Coronary artery (tissue), 2 donors: ENCODE measurements at regions not wholly inside any gene's neighbourhood (a gene's known extent, or its start where the extent isn't known, plus 50 kb on each side); places are given as distances from the start of the nearest gene placed in this dataset.

Experiments
- DNase-seq: peaks from one replicate; pipeline ENCODE4 v3.0.0-alpha.2; 2017; ENCODE audit warnings: low spot score
- H3K27ac ChIP-seq, 2 donors: fragments of 200-600 bp; sonication (generic); one replicate each; pipeline ENCODE4 v1.5.1; 2016 to 2019
- H3K4me3 ChIP-seq: fragments of 200-600 bp; sonication (generic); 2 replicates; pipeline ENCODE4 v1.5.1; 2016; ENCODE audit warnings: mild to moderate bottlenecking, moderate library complexity
- TF ChIP-seq, protein P1 (sequence below): fragments of 200-600 bp; sonication (generic); IDR thresholded peaks from one replicate; pipeline ENCODE4 v1.5.1; 2019; ENCODE audit warnings: antibody characterized with exemption

DNA sequence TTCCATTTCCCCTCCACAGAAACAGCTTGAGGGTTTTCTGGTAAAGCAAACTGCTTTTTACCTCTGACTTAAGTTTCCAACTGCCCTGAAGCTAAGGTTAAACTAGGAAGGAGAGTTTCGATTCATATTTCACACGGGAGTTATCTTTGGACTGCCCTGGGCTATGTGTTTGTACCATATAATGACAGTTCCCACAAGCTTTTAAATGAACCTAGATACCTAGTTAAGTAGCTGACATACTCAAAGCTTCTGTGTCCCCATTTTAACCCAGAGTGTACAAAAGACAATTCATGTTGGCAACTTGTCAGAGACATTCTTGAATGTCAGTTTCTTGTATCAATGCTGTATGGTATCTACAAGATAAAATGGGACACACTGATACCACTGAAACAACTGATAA lies 1296.6 kb upstream of the IGFBP7 start:
- no peak for DNase-seq
- Histone ChIP-seq H3K4me3 (no peak overlapping the region), H3K27ac (no peak overlapping the region)
- TF ChIP-seq, protein P1, sequence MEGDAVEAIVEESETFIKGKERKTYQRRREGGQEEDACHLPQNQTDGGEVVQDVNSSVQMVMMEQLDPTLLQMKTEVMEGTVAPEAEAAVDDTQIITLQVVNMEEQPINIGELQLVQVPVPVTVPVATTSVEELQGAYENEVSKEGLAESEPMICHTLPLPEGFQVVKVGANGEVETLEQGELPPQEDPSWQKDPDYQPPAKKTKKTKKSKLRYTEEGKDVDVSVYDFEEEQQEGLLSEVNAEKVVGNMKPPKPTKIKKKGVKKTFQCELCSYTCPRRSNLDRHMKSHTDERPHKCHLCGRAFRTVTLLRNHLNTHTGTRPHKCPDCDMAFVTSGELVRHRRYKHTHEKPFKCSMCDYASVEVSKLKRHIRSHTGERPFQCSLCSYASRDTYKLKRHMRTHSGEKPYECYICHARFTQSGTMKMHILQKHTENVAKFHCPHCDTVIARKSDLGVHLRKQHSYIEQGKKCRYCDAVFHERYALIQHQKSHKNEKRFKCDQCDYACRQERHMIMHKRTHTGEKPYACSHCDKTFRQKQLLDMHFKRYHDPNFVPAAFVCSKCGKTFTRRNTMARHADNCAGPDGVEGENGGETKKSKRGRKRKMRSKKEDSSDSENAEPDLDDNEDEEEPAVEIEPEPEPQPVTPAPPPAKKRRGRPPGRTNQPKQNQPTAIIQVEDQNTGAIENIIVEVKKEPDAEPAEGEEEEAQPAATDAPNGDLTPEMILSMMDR: no peak

DNA sequence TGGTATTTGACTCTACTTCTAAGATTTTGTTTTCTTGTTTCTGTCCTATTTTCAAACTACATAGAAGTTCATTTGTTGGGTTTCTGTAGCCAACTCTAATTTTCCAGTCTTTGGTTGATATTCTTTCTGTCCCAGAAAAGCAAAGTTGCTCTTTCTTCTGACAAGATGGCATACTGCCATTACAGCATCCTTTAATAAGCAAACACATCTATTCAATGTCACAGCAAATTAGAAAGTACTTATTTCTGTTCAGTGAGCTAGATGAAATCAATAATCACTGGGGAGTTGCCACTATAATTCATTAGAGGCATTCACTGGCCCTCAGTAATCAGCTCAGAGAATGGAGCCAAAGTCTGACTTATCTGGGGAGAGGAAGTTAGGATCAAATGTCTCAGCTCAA lies 1258.0 kb upstream of the IGFBP7 start:
- Histone ChIP-seq H3K27ac (no peak overlapping the region), H3K4me3 (no peak overlapping the region)
- no peak for DNase-seq
- TF ChIP-seq, protein P1: no peak

DNA sequence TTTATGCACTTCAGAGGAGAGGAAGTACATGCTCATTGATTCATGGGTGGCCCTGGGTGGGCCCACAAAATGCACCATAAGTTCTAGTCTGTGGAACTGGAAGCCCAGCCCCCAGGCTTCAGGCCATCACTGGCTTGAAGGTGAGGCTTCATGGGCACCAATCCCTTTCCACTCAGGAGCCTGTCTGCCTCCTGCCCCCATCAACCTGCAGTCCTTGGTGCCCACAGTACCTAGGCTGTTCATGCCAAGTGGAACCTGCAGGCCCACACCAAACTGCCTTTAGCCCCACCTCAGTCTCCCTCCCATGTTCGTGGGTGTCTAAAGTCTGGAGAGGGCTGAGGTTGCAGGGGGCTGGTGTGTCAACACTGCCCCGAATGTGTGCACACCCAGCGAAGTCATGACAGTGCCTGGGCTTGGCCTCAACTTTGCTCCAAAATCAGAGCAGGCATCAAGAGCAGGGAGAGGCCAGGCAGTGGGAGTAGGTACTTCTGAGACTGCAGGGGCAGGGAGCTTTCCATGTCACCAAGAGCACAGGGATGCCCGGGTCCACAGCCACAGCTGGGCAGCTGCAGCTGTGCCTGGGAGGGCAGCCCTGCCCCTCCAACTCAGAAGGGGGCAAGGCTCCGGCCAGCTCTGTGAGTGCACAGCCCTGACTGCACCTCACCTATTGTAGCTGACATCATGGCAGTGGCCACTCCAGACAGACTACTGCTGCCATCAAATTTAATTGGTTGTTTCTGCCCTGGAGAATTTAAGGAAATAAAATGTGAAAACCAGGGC lies 1250.4 kb upstream of the IGFBP7 start:
- H3K27ac ChIP-seq: no peak overlapping the region
- no peak overlapping the region for H3K4me3 ChIP-seq
- TF ChIP-seq, protein P1: no peak
- DNase-seq: no peak

DNA sequence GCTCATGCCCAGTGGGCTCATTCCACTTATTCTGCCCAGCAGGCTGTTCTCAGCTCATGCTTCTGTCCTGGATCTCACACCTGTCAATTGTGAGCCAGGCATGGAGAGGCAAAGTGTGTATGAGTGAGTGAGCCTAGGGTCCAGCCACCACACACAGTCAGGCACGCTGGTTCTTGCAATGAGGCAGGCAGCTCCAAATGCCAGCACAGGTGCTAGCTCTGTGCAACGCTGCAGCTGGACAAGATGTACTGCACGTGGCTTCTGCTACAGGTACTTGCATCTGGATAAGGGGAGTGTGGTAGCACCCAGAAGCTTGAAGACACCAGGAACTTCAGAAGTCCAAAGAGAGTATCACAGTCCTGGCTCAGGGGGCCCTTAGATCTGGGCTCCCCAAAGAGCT lies 1249.4 kb upstream of the IGFBP7 start:
- Histone ChIP-seq H3K4me3 (no peak overlapping the region), H3K27ac (no peak overlapping the region)
- TF ChIP-seq, protein P1: no peak
- DNase-seq: no peak

DNA sequence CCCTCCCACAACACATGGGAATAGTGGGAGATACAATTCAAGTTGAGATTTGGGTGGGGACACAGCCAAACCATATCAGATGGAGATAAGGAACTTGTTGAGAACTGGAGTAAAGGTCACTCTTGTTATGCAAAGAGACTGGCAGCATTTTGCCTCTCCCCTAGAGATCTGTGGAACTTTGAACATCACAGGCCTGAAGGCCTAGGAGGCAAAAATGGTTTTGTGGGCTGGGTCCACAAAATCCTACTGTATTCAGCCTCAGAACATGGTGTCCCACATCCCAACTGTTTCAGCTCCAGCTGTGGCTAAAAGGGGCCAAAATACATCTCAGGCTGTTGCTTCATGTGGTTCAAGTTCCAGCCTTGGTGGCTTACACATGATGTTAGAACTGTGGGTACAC lies 1247.8 kb upstream of the IGFBP7 start:
- TF ChIP-seq, protein P1: no peak
- Histone ChIP-seq H3K4me3 (no peak overlapping the region), H3K27ac (no peak overlapping the region)
- DNase-seq: no peak

DNA sequence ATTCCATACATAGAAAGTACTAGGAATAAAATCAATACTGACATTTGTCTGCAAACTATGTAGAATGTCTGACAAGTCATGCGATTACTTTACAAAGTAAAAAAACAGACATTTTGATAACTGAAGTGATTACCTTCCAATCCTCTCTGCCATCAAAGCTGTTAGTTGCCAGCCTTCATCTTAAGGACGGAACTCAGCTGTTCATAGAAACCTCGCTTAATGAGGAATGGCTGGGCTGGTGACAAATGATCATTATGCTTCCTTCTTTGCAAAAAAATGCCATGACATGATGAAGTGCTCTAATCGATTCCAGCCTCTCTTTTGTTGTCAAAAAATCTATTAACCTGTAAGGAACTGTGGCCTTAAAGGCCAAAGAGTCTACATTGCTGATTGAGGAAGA lies 1214.9 kb upstream of the IGFBP7 start:
- Histone ChIP-seq H3K27ac (no peak overlapping the region), H3K4me3 (no peak overlapping the region)
- TF ChIP-seq, protein P1: no peak
- DNase-seq: no peak

DNA sequence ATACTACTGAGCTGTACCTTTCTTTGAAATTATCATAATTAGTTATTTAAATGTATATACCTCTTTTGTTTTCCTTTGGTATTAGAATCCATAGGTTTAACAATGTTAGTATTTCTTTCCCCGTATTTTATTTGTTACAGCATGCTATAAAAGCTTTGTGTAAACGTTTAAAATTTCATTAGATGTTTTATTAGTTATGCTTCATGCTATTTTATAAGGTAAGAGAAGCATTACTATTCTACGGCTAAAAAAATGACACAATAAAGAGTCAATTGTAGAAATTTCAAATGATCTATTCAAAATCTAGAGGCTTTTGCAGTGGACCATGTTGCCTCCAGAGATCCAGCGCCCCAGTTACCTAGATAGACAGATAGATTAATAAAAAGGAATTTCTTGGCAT lies 1203.3 kb upstream of the IGFBP7 start:
- Histone ChIP-seq H3K27ac (no peak overlapping the region), H3K4me3 (no peak overlapping the region)
- DNase-seq: no peak
- TF ChIP-seq, protein P1: no peak
